PC-9 (cell line): ENCODE measurements at regions not wholly inside any gene's neighbourhood (a gene's known extent, or its start where the extent isn't known, plus 50 kb on each side); places are given as distances from the start of the nearest gene placed in this dataset.

Experiments used
- EZH2 ChIP-seq: fragments of 200-600 bp; sonication (generic); IDR thresholded peaks from 2 replicates; pipeline ENCODE4 v1.8.0; 2017; ENCODE audit warnings: antibody characterized with exemption, low read depth
- TF ChIP-seq, protein P1 (sequence below): fragments of 200-600 bp; sonication (generic); conservative IDR thresholded peaks from 2 replicates; pipeline ENCODE4 v1.6.1; 2017; ENCODE audit warnings: mixed run types, antibody characterized with exemption, mild to moderate bottlenecking, moderate library complexity

DNA sequence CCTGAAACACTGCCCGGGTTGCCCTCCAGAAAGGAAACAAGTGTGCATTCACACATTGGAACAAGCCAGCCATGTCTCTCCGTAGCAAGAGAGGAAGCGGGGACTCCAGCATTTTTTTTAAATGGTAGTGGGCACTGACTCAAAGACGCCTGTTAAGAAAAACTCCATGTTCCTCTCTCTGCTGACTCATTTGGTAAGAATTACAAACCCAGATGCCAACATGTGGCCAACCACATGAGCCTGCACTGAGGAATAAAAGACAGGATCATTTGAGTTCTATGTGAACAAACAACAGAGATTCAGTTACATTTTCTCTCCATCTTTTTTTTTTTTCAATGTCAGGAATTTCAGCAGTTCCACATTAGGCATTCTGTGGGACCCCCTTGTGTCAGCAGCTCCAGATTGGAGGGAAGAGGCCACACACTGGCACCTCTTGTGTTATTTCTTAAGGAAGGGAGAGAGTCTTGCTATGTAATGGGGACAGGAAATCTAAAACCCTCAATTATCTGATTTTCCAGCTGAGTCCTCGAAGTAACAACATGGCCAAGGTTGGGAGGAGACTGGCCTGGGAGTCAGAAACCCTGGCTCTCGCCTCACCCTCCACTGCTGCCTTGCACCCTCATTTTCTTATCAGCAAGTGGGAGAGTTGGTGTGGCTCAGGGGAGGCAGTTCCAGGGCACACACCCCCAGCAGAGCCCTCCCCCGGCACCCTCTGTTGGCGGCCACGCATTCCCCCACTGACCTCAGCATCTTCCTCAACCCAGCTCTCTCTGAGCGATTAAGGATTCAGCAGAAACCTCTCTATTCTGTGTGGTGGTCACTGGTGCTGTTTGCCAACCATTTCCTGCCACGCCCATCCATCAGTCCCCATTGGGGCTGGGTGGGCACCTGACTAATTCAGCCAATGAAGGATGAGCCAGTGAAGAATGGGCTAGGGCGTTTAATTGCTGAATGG is 173.0 kb downstream of the FOXL1 start:
- TF ChIP-seq, protein P1, sequence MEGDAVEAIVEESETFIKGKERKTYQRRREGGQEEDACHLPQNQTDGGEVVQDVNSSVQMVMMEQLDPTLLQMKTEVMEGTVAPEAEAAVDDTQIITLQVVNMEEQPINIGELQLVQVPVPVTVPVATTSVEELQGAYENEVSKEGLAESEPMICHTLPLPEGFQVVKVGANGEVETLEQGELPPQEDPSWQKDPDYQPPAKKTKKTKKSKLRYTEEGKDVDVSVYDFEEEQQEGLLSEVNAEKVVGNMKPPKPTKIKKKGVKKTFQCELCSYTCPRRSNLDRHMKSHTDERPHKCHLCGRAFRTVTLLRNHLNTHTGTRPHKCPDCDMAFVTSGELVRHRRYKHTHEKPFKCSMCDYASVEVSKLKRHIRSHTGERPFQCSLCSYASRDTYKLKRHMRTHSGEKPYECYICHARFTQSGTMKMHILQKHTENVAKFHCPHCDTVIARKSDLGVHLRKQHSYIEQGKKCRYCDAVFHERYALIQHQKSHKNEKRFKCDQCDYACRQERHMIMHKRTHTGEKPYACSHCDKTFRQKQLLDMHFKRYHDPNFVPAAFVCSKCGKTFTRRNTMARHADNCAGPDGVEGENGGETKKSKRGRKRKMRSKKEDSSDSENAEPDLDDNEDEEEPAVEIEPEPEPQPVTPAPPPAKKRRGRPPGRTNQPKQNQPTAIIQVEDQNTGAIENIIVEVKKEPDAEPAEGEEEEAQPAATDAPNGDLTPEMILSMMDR = no peak
- no peak for TF ChIP-seq EZH2
